ENCODE measurements at regions not wholly inside any gene's neighbourhood (a gene's known extent, or its start where the extent isn't known, plus 50 kb on each side); places are given as distances from the start of the nearest gene placed in this dataset.

DNA sequence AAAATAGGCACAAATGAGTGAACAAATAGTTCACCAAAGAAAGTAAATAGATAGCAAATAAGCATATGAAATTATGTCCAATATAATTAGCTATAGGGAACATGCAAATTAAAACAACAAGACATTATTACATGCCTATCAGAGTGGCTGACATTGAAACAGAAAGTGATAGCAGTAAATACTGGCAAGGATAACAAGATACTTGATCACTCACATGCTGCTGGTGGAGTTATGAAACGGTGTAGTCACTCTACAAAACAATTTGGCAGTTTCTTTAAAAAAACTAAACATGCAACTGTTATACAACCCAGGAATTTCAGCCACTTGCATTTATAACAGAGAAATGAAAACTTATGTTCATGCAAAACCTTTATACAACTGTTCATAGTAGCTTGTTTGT lies 439.2 kb upstream of the ACVR2A start:
- TF ChIP-seq TCF7L2 (IDR thresholded peaks at IDR 0.05; ENCODE audit: borderline replicate concordance, extremely low read depth, insufficient read depth, insufficient read length), result no peak
- TF ChIP-seq, protein P1, sequence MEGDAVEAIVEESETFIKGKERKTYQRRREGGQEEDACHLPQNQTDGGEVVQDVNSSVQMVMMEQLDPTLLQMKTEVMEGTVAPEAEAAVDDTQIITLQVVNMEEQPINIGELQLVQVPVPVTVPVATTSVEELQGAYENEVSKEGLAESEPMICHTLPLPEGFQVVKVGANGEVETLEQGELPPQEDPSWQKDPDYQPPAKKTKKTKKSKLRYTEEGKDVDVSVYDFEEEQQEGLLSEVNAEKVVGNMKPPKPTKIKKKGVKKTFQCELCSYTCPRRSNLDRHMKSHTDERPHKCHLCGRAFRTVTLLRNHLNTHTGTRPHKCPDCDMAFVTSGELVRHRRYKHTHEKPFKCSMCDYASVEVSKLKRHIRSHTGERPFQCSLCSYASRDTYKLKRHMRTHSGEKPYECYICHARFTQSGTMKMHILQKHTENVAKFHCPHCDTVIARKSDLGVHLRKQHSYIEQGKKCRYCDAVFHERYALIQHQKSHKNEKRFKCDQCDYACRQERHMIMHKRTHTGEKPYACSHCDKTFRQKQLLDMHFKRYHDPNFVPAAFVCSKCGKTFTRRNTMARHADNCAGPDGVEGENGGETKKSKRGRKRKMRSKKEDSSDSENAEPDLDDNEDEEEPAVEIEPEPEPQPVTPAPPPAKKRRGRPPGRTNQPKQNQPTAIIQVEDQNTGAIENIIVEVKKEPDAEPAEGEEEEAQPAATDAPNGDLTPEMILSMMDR (IDR thresholded peaks at IDR 0.05 in 2 of 3, conservative IDR thresholded peaks at IDR 0.05 in 1 of 3; ENCODE audit: borderline replicate concordance in 1 of 3, insufficient read depth in 1 of 3, low read depth in 2 of 3, low read length in 2 of 3), result no peak
- no peak for TF ChIP-seq POLR2A (IDR thresholded peaks at IDR 0.05; ENCODE audit: borderline replicate concordance, extremely low read depth, insufficient read depth, insufficient read length)
- TF ChIP-seq EGR1 (IDR thresholded peaks at IDR 0.05; ENCODE audit: low read depth), result no peak
- no peak for TF ChIP-seq POLR2AphosphoS5 (IDR thresholded peaks at IDR 0.05; ENCODE audit: low read depth, low read length)
- TF ChIP-seq EZH2 (IDR thresholded peaks at IDR 0.05), result no peak
- TF ChIP-seq YY1 (IDR thresholded peaks at IDR 0.05; ENCODE audit: extremely low read depth, insufficient replicate concordance, low read depth, low read length), result no peak
- TF ChIP-seq, protein P2, sequence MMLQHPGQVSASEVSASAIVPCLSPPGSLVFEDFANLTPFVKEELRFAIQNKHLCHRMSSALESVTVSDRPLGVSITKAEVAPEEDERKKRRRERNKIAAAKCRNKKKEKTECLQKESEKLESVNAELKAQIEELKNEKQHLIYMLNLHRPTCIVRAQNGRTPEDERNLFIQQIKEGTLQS (IDR thresholded peaks at IDR 0.05), result no peak
- TF ChIP-seq, protein P3, sequence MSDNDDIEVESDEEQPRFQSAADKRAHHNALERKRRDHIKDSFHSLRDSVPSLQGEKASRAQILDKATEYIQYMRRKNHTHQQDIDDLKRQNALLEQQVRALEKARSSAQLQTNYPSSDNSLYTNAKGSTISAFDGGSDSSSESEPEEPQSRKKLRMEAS (IDR thresholded peaks at IDR 0.05), result no peak
- no peak for TF ChIP-seq RAD21 (IDR thresholded peaks at IDR 0.05; ENCODE audit: low read depth)
- TF ChIP-seq, protein P4, sequence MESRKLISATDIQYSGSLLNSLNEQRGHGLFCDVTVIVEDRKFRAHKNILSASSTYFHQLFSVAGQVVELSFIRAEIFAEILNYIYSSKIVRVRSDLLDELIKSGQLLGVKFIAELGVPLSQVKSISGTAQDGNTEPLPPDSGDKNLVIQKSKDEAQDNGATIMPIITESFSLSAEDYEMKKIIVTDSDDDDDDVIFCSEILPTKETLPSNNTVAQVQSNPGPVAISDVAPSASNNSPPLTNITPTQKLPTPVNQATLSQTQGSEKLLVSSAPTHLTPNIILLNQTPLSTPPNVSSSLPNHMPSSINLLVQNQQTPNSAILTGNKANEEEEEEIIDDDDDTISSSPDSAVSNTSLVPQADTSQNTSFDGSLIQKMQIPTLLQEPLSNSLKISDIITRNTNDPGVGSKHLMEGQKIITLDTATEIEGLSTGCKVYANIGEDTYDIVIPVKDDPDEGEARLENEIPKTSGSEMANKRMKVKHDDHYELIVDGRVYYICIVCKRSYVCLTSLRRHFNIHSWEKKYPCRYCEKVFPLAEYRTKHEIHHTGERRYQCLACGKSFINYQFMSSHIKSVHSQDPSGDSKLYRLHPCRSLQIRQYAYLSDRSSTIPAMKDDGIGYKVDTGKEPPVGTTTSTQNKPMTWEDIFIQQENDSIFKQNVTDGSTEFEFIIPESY (IDR thresholded peaks at IDR 0.05; ENCODE audit: extremely low read depth, insufficient replicate concordance, low read length), result no peak
- TF ChIP-seq SIN3A (IDR thresholded peaks at IDR 0.05; ENCODE audit: low read depth), result no peak
- TF ChIP-seq FOSL1 (IDR thresholded peaks at IDR 0.05; ENCODE audit: low read depth), result no peak
